Parathyroid adenoma (tissue), 2 donors: ENCODE measurements at regions not wholly inside any gene's neighbourhood (a gene's known extent, or its start where the extent isn't known, plus 50 kb on each side); places are given as distances from the start of the nearest gene placed in this dataset.

Source experiments
- H2AFZ ChIP-seq: fragments of 300-600 bp; sonication (generic); one replicate; pipeline ENCODE4 v1.7.0; 2017; ENCODE audit warnings: antibody characterized with exemption, mild to moderate bottlenecking
- H3K27ac ChIP-seq: fragments of 300-600 bp; sonication (generic); one replicate; pipeline ENCODE4 v1.7.0; 2017
- H3K27me3 ChIP-seq: fragments of 300-600 bp; sonication (generic); one replicate; pipeline ENCODE4 v1.7.0; 2017; ENCODE audit warnings: low read length; ENCODE audit not compliant: control insufficient read depth, insufficient read depth
- H3K36me3 ChIP-seq: fragments of 300-600 bp; sonication (generic); one replicate; pipeline ENCODE4 v1.7.0; 2017; ENCODE audit warnings: low read length; ENCODE audit not compliant: control insufficient read depth, insufficient read depth
- H3K4me1 ChIP-seq: fragments of 300-600 bp; sonication (generic); one replicate; pipeline ENCODE4 v1.7.0; 2017; ENCODE audit warnings: control low read depth
- H3K4me2 ChIP-seq: fragments of 300-600 bp; sonication (generic); one replicate; pipeline ENCODE4 v1.7.0; 2017; ENCODE audit warnings: low read length
- H3K4me3 ChIP-seq: fragments of 300-600 bp; sonication (generic); one replicate; pipeline ENCODE4 v1.7.0; 2017; ENCODE audit warnings: low read depth, low read length
- H3K79me2 ChIP-seq: fragments of 300-600 bp; sonication (generic); one replicate; pipeline ENCODE4 v1.7.0; 2017; ENCODE audit warnings: control low read depth
- H3K9ac ChIP-seq: fragments of 300-600 bp; sonication (generic); one replicate; pipeline ENCODE4 v1.7.0; 2017; ENCODE audit warnings: mild to moderate bottlenecking
- H3K9me3 ChIP-seq: fragments of 300-600 bp; sonication (generic); one replicate; pipeline ENCODE4 v1.7.0; 2017; ENCODE audit warnings: low read length; ENCODE audit not compliant: control insufficient read depth
- TF ChIP-seq, protein P1 (sequence below): fragments of 300-600 bp; sonication (generic); IDR thresholded peaks from one replicate; pipeline ENCODE4 v1.7.0; 2017; ENCODE audit warnings: antibody characterized with exemption, mild to moderate bottlenecking
- donor health status: primary hyperparathyroidism.

DNA sequence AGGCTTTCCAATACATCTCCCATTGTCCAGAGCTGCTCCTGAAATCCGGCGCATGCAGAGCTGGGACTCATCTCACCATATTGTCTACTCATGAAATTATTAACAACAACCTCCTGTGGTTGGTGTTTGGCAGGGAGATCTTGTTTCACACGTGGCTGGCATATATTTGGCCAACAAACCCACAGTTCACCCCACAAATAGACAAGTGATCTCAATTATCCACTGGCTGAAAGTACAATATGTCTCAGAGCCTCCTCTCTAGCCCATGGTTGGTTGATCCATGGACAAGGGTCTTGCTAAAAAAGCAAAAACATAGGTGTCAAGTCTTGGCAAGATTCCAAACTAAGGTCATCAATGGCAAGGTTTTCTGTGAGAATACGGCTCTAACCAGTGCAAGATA lies 386.9 kb downstream of the ETS1 start:
- no peak overlapping the region for H2AFZ ChIP-seq
- no peak overlapping the region for H3K4me3 ChIP-seq
- no peaks in the 10 kb centered on the region for H3K27me3 ChIP-seq
- H3K9ac ChIP-seq: no peak overlapping the region
- no peak overlapping the region for H3K27ac ChIP-seq
- H3K4me2 ChIP-seq: no peak overlapping the region
- no peaks in the 10 kb centered on the region for H3K4me1 ChIP-seq
- no peaks in the 10 kb centered on the region for H3K9me3 ChIP-seq
- TF ChIP-seq, protein P1, sequence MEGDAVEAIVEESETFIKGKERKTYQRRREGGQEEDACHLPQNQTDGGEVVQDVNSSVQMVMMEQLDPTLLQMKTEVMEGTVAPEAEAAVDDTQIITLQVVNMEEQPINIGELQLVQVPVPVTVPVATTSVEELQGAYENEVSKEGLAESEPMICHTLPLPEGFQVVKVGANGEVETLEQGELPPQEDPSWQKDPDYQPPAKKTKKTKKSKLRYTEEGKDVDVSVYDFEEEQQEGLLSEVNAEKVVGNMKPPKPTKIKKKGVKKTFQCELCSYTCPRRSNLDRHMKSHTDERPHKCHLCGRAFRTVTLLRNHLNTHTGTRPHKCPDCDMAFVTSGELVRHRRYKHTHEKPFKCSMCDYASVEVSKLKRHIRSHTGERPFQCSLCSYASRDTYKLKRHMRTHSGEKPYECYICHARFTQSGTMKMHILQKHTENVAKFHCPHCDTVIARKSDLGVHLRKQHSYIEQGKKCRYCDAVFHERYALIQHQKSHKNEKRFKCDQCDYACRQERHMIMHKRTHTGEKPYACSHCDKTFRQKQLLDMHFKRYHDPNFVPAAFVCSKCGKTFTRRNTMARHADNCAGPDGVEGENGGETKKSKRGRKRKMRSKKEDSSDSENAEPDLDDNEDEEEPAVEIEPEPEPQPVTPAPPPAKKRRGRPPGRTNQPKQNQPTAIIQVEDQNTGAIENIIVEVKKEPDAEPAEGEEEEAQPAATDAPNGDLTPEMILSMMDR: no peak
- H3K79me2 ChIP-seq: no peaks in the 10 kb centered on the region
- no peaks in the 10 kb centered on the region for H3K36me3 ChIP-seq

DNA sequence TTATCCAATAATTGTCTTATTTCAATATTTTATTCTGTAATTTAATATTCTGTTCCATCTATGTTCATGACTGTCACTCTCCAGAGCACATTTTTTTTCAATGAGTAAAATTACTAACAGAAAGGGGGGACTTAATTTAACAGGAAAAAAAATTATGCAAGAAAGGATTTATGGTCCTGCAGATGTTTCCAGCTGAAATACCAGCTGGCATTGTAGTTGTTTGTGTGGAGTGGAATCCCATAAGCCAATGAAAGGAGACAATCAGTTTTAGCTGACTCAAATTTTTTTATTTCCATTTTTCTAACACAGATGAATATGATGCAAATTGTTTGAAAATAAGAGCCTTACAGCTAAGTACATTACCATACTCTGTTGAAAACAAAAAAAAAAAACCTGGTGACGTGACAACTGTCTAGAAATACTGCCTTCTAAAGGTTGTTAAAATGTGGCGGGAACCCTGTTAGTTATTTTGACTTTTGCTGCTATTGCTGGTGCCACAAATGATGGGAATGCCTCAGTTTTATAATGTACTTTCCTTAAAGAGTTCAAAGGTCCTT lies 389.1 kb downstream of the ETS1 start:
- Histone ChIP-seq H3K9ac (no peak overlapping the region), H3K36me3 (no peaks in the 10 kb centered on the region), H3K27ac (no peak overlapping the region), H3K4me3 (no peak overlapping the region), H3K4me2 (no peak overlapping the region), H3K79me2 (no peaks in the 10 kb centered on the region), H2AFZ (no peak overlapping the region), H3K9me3 (no peaks in the 10 kb centered on the region), H3K4me1 (no peaks in the 10 kb centered on the region), H3K27me3 (no peaks in the 10 kb centered on the region)
- TF ChIP-seq, protein P1: no peak

DNA sequence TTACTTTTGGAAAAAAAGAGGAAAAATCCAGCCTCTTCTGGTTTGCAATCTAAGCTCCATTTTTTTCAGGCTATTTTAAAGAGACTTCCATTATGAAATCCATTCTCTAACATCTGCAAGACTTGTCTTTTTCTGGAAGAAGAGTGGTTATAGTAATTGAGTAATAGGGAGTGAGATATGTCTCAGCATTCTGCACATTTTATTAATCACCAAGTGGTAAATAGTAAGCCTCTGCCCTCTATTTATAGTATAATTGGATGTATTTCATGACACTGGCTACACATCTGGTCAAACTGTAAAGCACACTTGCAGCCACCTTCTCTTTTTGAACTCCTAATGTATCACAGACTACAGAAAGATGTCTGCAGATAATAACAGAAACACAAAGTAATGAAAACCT lies 391.1 kb downstream of the ETS1 start:
- no peak overlapping the region for H2AFZ ChIP-seq
- H3K36me3 ChIP-seq: no peaks in the 10 kb centered on the region
- no peak overlapping the region for H3K27ac ChIP-seq
- TF ChIP-seq, protein P1: no peak
- no peak overlapping the region for H3K4me2 ChIP-seq
- H3K9ac ChIP-seq: no peak overlapping the region
- no peaks in the 10 kb centered on the region for H3K79me2 ChIP-seq
- H3K4me3 ChIP-seq: no peak overlapping the region
- H3K27me3 ChIP-seq: no peaks in the 10 kb centered on the region
- no peaks in the 10 kb centered on the region for H3K9me3 ChIP-seq
- H3K4me1 ChIP-seq: no peaks in the 10 kb centered on the region

DNA sequence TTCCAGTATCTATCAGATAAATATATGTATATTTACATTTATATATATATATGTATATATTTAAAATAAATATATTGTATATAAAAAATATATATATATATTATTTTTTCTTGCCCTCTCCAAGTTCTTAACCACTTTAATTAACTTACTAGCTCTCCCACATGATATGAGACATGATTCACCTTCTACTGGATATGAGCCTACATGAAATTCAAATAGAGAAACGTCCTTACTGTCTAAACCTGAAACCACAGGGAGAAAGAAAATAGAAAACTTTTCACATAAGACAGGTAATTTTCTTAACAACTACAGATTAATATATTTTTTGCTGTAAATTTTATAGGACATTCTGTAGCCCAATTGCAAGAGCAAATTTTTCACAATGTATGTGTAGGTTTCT lies 391.6 kb downstream of the ETS1 start:
- H3K4me3 ChIP-seq: no peak overlapping the region
- H3K4me1 ChIP-seq: no peaks in the 10 kb centered on the region
- H3K27me3 ChIP-seq: no peaks in the 10 kb centered on the region
- no peak overlapping the region for H3K4me2 ChIP-seq
- H3K27ac ChIP-seq: no peak overlapping the region
- H2AFZ ChIP-seq: no peak overlapping the region
- H3K36me3 ChIP-seq: no peaks in the 10 kb centered on the region
- H3K9ac ChIP-seq: no peak overlapping the region
- TF ChIP-seq, protein P1: no peak
- no peaks in the 10 kb centered on the region for H3K79me2 ChIP-seq
- H3K9me3 ChIP-seq: no peaks in the 10 kb centered on the region

DNA sequence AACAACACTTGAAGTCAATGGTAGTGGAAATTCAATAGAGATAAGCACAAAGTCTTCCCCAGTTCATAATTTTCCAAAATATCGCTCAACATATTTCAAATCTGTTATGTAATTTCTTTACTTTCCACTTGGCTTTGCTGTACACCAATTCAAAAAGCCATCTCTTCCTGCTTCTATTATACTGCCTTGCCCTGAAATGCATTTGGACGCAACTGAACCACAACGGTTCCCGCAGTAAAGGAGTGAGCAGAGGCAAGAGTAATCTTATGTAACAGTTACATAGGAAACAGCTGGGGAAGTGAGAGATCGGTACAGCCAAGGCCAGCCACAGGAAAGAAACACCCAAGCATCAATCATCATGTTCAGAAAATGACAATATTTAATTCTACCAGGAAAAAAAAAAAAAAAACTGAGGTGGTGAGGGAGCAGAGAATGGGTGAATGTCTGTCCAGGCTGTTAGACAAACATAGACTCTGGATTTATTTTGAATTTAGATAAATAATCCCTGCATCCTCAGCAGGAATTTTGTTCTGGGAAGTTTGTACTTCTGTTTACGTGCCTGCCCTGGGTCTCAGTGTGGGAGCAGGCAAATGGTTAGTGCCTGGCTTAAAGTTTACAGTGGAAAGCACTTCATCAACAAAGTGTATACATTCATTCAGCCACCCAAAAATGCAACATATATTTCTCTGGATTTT lies 392.2 kb downstream of the ETS1 start:
- H3K27me3 ChIP-seq: no peaks in the 10 kb centered on the region
- TF ChIP-seq, protein P1: no peak
- no peak overlapping the region for H2AFZ ChIP-seq
- H3K9me3 ChIP-seq: no peaks in the 10 kb centered on the region
- no peaks in the 10 kb centered on the region for H3K79me2 ChIP-seq
- no peaks in the 10 kb centered on the region for H3K36me3 ChIP-seq
- H3K4me3 ChIP-seq: no peak overlapping the region
- no peak overlapping the region for H3K4me2 ChIP-seq
- H3K9ac ChIP-seq: no peak overlapping the region
- H3K27ac ChIP-seq: no peak overlapping the region
- no peaks in the 10 kb centered on the region for H3K4me1 ChIP-seq
